Esophagus squamous epithelium (tissue), 5 donors: ENCODE measurements at regions not wholly inside any gene's neighbourhood (a gene's known extent, or its start where the extent isn't known, plus 50 kb on each side); places are given as distances from the start of the nearest gene placed in this dataset.

Experiments used
- DNase-seq: peaks from one replicate; lab custom pipeline; 2025; lab: John Stamatoyannopoulos, UW
- H3K27ac ChIP-seq, 4 donors: fragments of 200-600 bp; sonication (generic); one replicate each; pipeline ENCODE4 v1.5.1; 2016 to 2019; ENCODE audit warnings: mild to moderate bottlenecking in 1 of 4
- H3K27me3 ChIP-seq, 4 donors: fragments of 200-600 bp; sonication (generic); 1 replicate in 3 of 4; 2 replicates in 1 of 4; pipeline versions ENCODE4 v1.5.1 to v1.6.0; 2017 to 2021; ENCODE audit warnings: antibody characterized with exemption in 1 of 4
- H3K36me3 ChIP-seq, 3 donors: fragments of 200-600 bp; sonication (generic); one replicate each; pipeline ENCODE4 v1.5.1; 2016 to 2019
- H3K4me1 ChIP-seq, 3 donors: fragments of 200-600 bp; sonication (generic); one replicate each; pipeline ENCODE4 v1.5.1; 2017 to 2019
- H3K4me3 ChIP-seq, 4 donors: fragments of 200-600 bp; sonication (generic); 1 replicate in 3 of 4; 2 replicates in 1 of 4; pipeline ENCODE4 v1.5.1; 2016 to 2019; ENCODE audit warnings: mild to moderate bottlenecking in 2 of 4, moderate library complexity in 1 of 4
- H3K9me3 ChIP-seq, 3 donors: fragments of 200-600 bp; sonication (generic); one replicate each; pipeline ENCODE4 v1.5.1; 2016 to 2019
- POLR2A ChIP-seq, 4 donors: fragments of 450-650 bp; IDR thresholded peaks; one replicate each; pipeline ENCODE4 v1.6.1; 2017; ENCODE audit warnings: antibody characterized with exemption in 4 of 4, mild to moderate bottlenecking in 4 of 4, moderate library complexity in 3 of 4
- WGBS, 2 donors: methylation state at CpG; one replicate each; pipeline ENCODE4 v1.1.5; 2018; 5-methylcytosine and 5-hydroxymethylcytosine counted together
- intact Hi-C: fragments of 100-400 bp; cut with DNase I; formaldehyde crosslinking; loops from one replicate; pipeline ENCODE4 v1.15.0; 2022
- TF ChIP-seq, protein P1 (sequence below), 6 experiments: fragments of 450-650 bp in 4 of 6; fragments of 200-600 bp in 2 of 6; sonication (generic) in 2 of 6; IDR thresholded peaks; one replicate each; pipeline ENCODE4 v1.5.1; 2016 to 2019; ENCODE audit warnings: antibody characterized with exemption in 6 of 6, mild to moderate bottlenecking in 4 of 6, moderate library complexity in 4 of 6
- donor health status: DM: yes; HTN: yes; CAD: no.

GRCh38 chr1:105172788-105173187, 1423.1 kb downstream of the AMY1C start:
- Histone ChIP-seq H3K4me1 (no peaks in the 10 kb centered on the region), H3K27ac (no peak overlapping the region), H3K4me3 (no peak overlapping the region), H3K36me3 (no peaks in the 10 kb centered on the region), H3K27me3 (no peaks in the 10 kb centered on the region), H3K9me3 (no peaks in the 10 kb centered on the region)
- no peak for DNase-seq
- WGBS, 2 donors = 48 to 64% methylated on average over 3 of the region's 3 CpGs
- intact Hi-C loops = no loop called here
- TF ChIP-seq POLR2A (IDR thresholded peaks at IDR 0.05) = no peak

GRCh38 chr1:105180789-105181188, 1431.1 kb downstream of the AMY1C start:
- no peaks in the 10 kb centered on the region for H3K4me1 ChIP-seq
- H3K27me3 ChIP-seq = no peaks in the 10 kb centered on the region
- TF ChIP-seq POLR2A (IDR thresholded peaks at IDR 0.05) = no peak
- no peaks in the 10 kb centered on the region for H3K9me3 ChIP-seq
- intact Hi-C loops = no loop called here
- H3K27ac ChIP-seq = no peak overlapping the region
- H3K36me3 ChIP-seq = no peaks in the 10 kb centered on the region
- WGBS, 2 donors = 71 to 84% methylated on average over 1 of the region's 1 CpG
- no peak overlapping the region for H3K4me3 ChIP-seq
- no peak for DNase-seq

- no peaks in the 10 kb centered on the region for H3K36me3 ChIP-seq
- H3K9me3 ChIP-seq = peaks cover 0 to 23% (median 0%) of the 10 kb centered on the region in 3 donors
- no peak overlapping the region for H3K4me3 ChIP-seq
- TF ChIP-seq, protein P1, sequence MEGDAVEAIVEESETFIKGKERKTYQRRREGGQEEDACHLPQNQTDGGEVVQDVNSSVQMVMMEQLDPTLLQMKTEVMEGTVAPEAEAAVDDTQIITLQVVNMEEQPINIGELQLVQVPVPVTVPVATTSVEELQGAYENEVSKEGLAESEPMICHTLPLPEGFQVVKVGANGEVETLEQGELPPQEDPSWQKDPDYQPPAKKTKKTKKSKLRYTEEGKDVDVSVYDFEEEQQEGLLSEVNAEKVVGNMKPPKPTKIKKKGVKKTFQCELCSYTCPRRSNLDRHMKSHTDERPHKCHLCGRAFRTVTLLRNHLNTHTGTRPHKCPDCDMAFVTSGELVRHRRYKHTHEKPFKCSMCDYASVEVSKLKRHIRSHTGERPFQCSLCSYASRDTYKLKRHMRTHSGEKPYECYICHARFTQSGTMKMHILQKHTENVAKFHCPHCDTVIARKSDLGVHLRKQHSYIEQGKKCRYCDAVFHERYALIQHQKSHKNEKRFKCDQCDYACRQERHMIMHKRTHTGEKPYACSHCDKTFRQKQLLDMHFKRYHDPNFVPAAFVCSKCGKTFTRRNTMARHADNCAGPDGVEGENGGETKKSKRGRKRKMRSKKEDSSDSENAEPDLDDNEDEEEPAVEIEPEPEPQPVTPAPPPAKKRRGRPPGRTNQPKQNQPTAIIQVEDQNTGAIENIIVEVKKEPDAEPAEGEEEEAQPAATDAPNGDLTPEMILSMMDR (IDR thresholded peaks at IDR 0.05) = no peak
- no peak for TF ChIP-seq POLR2A (IDR thresholded peaks at IDR 0.05)
- intact Hi-C loops = no loop called here
- WGBS, 2 donors = 77 to 86% methylated on average over 4 to 5 of the region's 5 CpGs
- H3K27ac ChIP-seq = no peak overlapping the region
- H3K27me3 ChIP-seq = no peaks in the 10 kb centered on the region
- no peak for DNase-seq
- no peaks in the 10 kb centered on the region for H3K4me1 ChIP-seq
Observed at GRCh38 chr1:105204836-105205371, 1455.2 kb downstream of the AMY1C start.

DNA sequence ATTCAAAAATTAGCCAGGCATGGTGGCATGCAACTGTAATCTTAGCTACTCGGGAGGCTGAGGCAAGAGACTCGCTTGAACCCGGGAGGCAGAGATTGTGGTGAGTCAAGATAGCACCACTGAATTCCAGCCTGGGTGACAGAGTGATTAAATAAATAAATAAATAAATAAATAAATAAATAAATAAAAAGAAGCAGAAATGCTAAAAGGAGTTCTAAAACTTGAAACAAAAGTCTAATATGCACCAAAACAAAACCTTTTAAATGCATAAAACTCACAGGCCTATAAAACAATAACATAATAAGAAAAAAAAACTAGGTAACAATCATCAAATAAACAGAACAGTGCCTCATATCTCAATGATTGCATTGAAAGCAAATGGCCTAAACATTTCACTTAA, 1458.9 kb downstream of the AMY1C start:
- DNase-seq = no peak
- TF ChIP-seq, protein P1 (IDR thresholded peaks at IDR 0.05) = no peak
- TF ChIP-seq POLR2A (IDR thresholded peaks at IDR 0.05) = no peak
- no peak overlapping the region for H3K4me3 ChIP-seq
- intact Hi-C loops = no loop called here
- H3K4me1 ChIP-seq = no peaks in the 10 kb centered on the region
- H3K27me3 ChIP-seq = no peaks in the 10 kb centered on the region
- peaks cover 0 to 23% (median 0%) of the 10 kb centered on the region in 3 donors for H3K9me3 ChIP-seq
- H3K27ac ChIP-seq = no peak overlapping the region
- WGBS, 2 donors = 68 to 86% methylated on average over 3 of the region's 3 CpGs
- H3K36me3 ChIP-seq = no peaks in the 10 kb centered on the region

- H3K27me3 ChIP-seq = no peaks in the 10 kb centered on the region
- no peak for DNase-seq
- H3K36me3 ChIP-seq = no peaks in the 10 kb centered on the region
- no peaks in the 10 kb centered on the region for H3K4me1 ChIP-seq
- intact Hi-C loops = no loop called here
- TF ChIP-seq, protein P1 (IDR thresholded peaks at IDR 0.05) = no peak
- no peak for TF ChIP-seq POLR2A (IDR thresholded peaks at IDR 0.05)
- no peak overlapping the region for H3K4me3 ChIP-seq
- H3K9me3 ChIP-seq = peaks cover 0 to 12% (median 0%) of the 10 kb centered on the region in 3 donors
- no peak overlapping the region for H3K27ac ChIP-seq
Observed at GRCh38 chr1:105210747-105211146, 1461.0 kb downstream of the AMY1C start.

- H3K4me3 ChIP-seq = no peak overlapping the region
- no peak overlapping the region for H3K27ac ChIP-seq
- DNase-seq = no peak
- 17 to 20% methylated on average over 1 of the region's 1 CpG for WGBS, 2 donors
- TF ChIP-seq, protein P1 (IDR thresholded peaks at IDR 0.05) = no peak
- TF ChIP-seq POLR2A (IDR thresholded peaks at IDR 0.05) = no peak
- no peaks in the 10 kb centered on the region for H3K36me3 ChIP-seq
- H3K27me3 ChIP-seq = no peaks in the 10 kb centered on the region
- H3K4me1 ChIP-seq = no peaks in the 10 kb centered on the region
- intact Hi-C loops = no loop called here
- H3K9me3 ChIP-seq = no peaks in the 10 kb centered on the region
Observed at GRCh38 chr1:105231378-105231777, 1481.7 kb downstream of the AMY1C start.
